Panc1 (cell line): ENCODE measurements at regions not wholly inside any gene's neighbourhood (a gene's known extent, or its start where the extent isn't known, plus 50 kb on each side); places are given as distances from the start of the nearest gene placed in this dataset.

Experiments
- POLR2AphosphoS5 ChIP-seq: IDR thresholded peaks from 2 replicates; pipeline ENCODE4 v1.6.1; 2012; ENCODE audit warnings: mild to moderate bottlenecking, low read depth, low read length, moderate library complexity
- TCF7L2 ChIP-seq: IDR thresholded peaks from 2 replicates; pipeline ENCODE4 v1.6.1; 2011; ENCODE audit warnings: mild to moderate bottlenecking, low read depth, low read length, inconsistent platforms
- TF ChIP-seq, protein P1 (sequence below): fragments of 450-650 bp; IDR thresholded peaks from 2 replicates; pipeline ENCODE4 v1.5.1; 2017; ENCODE audit warnings: mild to moderate bottlenecking

DNA sequence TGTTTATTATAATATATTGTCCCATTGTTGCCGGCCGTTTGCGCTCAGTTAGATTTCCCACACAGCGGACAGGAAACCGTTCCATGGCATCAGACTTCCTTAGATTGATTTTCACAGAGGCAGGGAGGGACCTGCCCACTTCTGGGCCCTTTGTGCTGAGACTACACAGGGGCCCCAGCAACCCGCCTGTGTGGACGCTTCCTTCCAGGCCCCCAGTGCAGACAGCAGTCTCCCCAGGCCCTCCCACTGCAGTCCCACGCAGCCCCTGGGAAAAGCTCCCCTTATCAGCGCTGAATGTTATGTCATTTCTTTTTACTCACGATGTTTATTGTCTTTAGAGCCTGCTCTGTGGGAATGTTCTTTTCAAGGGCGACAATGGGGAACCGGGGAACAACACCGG, 351.7 kb upstream of the ARGLU1 start:
- TF ChIP-seq POLR2AphosphoS5 (no peak), TCF7L2 (no peak)
- TF ChIP-seq, protein P1, sequence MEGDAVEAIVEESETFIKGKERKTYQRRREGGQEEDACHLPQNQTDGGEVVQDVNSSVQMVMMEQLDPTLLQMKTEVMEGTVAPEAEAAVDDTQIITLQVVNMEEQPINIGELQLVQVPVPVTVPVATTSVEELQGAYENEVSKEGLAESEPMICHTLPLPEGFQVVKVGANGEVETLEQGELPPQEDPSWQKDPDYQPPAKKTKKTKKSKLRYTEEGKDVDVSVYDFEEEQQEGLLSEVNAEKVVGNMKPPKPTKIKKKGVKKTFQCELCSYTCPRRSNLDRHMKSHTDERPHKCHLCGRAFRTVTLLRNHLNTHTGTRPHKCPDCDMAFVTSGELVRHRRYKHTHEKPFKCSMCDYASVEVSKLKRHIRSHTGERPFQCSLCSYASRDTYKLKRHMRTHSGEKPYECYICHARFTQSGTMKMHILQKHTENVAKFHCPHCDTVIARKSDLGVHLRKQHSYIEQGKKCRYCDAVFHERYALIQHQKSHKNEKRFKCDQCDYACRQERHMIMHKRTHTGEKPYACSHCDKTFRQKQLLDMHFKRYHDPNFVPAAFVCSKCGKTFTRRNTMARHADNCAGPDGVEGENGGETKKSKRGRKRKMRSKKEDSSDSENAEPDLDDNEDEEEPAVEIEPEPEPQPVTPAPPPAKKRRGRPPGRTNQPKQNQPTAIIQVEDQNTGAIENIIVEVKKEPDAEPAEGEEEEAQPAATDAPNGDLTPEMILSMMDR: no peak
